DOHH2 (cell line): ENCODE measurements at regions not wholly inside any gene's neighbourhood (a gene's known extent, or its start where the extent isn't known, plus 50 kb on each side); places are given as distances from the start of the nearest gene placed in this dataset.

Experiments used
- CTCF ChIP-seq: fragments of 200-600 bp; sonication (generic); IDR thresholded peaks from one replicate; pipeline ENCODE4 v1.5.1; 2014; ENCODE audit warnings: antibody characterized with exemption, mild to moderate bottlenecking, low read depth, low read length; ENCODE audit not compliant: poor library complexity, severe bottlenecking
- EZH2phosphoT487 ChIP-seq: fragments of 200-600 bp; sonication (generic); IDR thresholded peaks from 2 replicates; pipeline ENCODE4 v1.6.1; 2017; ENCODE audit warnings: borderline replicate concordance, mild to moderate bottlenecking, antibody characterized with exemption, low read length, moderate library complexity, mixed read lengths

DNA sequence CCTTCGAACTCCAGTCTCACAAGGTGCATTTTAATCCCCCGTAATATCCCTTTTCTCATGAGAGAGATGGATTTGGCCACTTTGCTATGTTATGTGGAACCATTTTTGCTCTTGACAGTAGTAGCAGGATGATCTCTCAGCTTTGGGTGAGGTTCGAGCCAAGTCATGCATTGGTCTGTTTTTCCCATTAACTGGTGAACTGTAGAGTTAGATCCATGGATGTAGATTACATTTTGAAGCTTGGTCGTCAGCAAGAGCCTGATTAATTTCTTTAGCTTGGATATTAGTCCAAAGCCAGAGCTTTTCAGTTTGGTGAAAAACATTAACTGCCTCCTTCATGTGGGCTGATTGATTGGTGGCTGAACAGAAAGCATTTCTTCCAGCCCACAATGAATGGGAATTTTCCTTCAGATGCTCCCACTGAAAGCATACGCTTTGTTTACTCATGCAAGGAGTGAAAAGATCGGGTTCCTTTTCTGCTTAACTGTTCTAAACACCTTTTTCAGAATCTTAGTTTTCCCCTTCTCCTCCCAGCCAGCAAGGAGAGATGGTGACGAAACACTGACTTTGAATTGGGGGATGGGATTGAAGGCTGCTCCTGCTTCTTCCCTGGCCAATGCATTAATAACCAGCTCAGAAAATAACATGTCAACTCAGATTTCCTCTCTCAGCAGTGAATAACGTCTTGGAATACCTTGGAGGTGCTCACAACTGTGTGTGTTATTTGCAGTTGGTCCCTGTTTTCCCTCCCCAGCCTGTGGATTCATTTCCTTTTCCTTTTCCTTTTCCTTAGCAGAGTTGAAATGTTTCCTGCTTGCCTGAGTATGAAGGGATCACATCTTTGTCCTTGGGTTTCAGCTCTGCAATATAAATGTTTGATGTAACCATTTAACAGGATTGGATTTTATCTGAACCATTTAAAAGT is 351.8 kb upstream of the FZD8 start:
- TF ChIP-seq EZH2phosphoT487 (no peak), CTCF (no peak)
